ENCODE measurements at regions not wholly inside any gene's neighbourhood (a gene's known extent, or its start where the extent isn't known, plus 50 kb on each side); places are given as distances from the start of the nearest gene placed in this dataset.

DNA sequence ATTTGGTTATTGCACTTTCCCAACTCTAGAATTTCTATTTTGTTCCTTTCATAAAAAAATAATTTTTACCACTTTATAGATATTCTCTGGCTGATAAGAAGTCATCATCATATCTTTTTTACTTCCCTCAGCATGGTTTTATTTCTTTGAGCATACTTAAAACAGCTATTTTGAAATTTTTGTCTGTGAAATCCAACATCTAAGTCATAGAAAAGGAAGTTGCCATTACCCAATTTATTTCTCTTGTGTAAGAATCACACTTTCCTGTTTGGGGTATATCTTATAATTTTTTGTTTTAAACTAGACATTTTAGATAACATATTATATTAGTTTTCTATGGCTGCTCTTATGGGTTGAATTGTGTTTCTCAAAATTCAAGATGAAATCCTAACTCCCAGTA, 400.2 kb upstream of the OR4E1 start:
- Histone ChIP-seq H4K20me1 (ENCODE audit: insufficient read depth, low read length) (no peaks in the 10 kb centered on the region), H3K9ac (ENCODE audit: insufficient read depth, low read depth, low read length) (no peak overlapping the region), H2AFZ (ENCODE audit: low read length) (no peak overlapping the region), H3K36me3 (replicated peaks in 1 of 2; ENCODE audit: control insufficient read depth in 1 of 2, insufficient read depth in 2 of 2, low read length in 2 of 2) (no peaks in the 10 kb centered on the region), H3K4me1 (ENCODE audit: insufficient read depth, low read length) (no peaks in the 10 kb centered on the region), H3K9me3 (ENCODE audit: low read length) (no peaks in the 10 kb centered on the region), H3K27ac (ENCODE audit: extremely low read length, insufficient read depth, low read length) (no peak overlapping the region), H3K79me2 (ENCODE audit: insufficient read depth, low read length) (no peaks in the 10 kb centered on the region), H3K27me3 (ENCODE audit: control insufficient read depth in 1 of 2, insufficient read depth in 2 of 2, low read length in 2 of 2) (no peaks in the 10 kb centered on the region; a peak in 1 of 5 replicates), H3K4me2 (ENCODE audit: low read depth, low read length) (no peak overlapping the region), H3K4me3 (replicated peaks in 1 of 3; ENCODE audit: insufficient read depth in 1 of 3, low read depth in 2 of 3, low read length in 3 of 3) (no peak overlapping the region)
- FAIRE-seq: no peak
- CTCF ChIA-PET (ENCODE audit: low intra/inter-chr PET ratio, low total read pairs): no interaction called here
- BruUV-seq (replicated peaks): no TSS peak
- in situ Hi-C loops (cut with HindIII; ENCODE audit: extremely low pct_ligation_motif_present, low pct_unique_long_range_greater_than_20kb): no loop called here
- intact Hi-C loops (cut with micrococcal nuclease; ENCODE audit: unreplicated experiment): no loop called here
- ATAC-seq: no peak
- POLR2A ChIA-PET: no interaction called here
- TF ChIP-seq, protein P1, sequence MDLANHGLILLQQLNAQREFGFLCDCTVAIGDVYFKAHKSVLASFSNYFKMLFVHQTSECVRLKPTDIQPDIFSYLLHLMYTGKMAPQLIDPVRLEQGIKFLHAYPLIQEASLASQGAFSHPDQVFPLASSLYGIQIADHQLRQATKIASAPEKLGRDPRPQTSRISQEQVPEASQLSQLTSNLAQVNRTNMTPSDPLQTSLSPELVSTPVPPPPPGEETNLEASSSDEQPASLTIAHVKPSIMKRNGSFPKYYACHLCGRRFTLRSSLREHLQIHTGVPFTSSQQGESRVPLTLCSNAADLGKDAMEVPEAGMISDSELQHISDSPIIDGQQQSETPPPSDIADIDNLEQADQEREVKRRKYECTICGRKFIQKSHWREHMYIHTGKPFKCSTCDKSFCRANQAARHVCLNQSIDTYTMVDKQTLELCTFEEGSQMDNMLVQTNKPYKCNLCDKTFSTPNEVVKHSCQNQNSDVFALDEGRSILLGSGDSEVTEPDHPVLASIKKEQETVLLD (CRISPR knock-in tag; IDR thresholded peaks at IDR 0.05; ENCODE audit: low read depth): no peak
- no peak for DNase-seq (ENCODE audit: low spot score)

DNA sequence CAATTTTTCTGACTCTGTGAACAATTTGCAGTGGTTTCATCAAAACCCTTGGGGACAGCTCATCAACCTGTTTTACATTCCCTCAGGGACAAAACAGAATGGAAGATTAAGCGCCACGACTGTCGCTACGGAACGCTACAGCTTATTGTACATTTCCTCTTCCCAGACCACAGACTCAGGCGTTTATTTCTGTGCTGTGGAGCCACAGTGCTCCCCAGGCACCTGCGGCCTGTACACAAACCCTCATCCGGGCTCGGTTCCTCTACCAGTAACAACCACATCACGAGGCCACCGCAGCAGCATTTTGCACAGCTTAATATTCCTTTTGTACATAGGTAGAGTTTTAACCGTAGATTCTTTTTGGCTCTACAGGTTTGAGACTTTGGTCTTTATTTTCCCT, 397.4 kb upstream of the OR4E1 start:
- intact Hi-C loops (cut with micrococcal nuclease; ENCODE audit: unreplicated experiment): no loop called here
- TF ChIP-seq SETDB1 (CRISPR knock-in tag; IDR thresholded peaks at IDR 0.05; ENCODE audit: borderline replicate concordance): no peak
- TF ChIP-seq TAF1 (CRISPR knock-in tag; IDR thresholded peaks at IDR 0.05): no peak
- TF ChIP-seq, protein P2, sequence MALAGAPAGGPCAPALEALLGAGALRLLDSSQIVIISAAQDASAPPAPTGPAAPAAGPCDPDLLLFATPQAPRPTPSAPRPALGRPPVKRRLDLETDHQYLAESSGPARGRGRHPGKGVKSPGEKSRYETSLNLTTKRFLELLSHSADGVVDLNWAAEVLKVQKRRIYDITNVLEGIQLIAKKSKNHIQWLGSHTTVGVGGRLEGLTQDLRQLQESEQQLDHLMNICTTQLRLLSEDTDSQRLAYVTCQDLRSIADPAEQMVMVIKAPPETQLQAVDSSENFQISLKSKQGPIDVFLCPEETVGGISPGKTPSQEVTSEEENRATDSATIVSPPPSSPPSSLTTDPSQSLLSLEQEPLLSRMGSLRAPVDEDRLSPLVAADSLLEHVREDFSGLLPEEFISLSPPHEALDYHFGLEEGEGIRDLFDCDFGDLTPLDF (CRISPR knock-in tag; IDR thresholded peaks at IDR 0.05): no peak
- TF ChIP-seq ZHX1 (CRISPR knock-in tag; IDR thresholded peaks at IDR 0.05; ENCODE audit: low read depth): no peak
- CTCF ChIA-PET (ENCODE audit: low intra/inter-chr PET ratio, low total read pairs): no interaction called here
- H3K4me3 ChIP-seq (replicated peaks in 1 of 3; ENCODE audit: insufficient read depth in 1 of 3, low read depth in 2 of 3, low read length in 3 of 3): no peak overlapping the region
- no peaks in the 10 kb centered on the region; a peak in 1 of 5 replicates for H3K27me3 ChIP-seq (ENCODE audit: control insufficient read depth in 1 of 2, insufficient read depth in 2 of 2, low read length in 2 of 2)
- no peak overlapping the region for H2AFZ ChIP-seq (ENCODE audit: low read length)
- no peaks in the 10 kb centered on the region for H3K4me1 ChIP-seq (ENCODE audit: insufficient read depth, low read length)
- BruUV-seq (replicated peaks): no TSS peak
- peak; percentile 31; the same call in 2 of the 3 replicates for ATAC-seq
- in situ Hi-C loops (cut with HindIII; ENCODE audit: extremely low pct_ligation_motif_present, low pct_unique_long_range_greater_than_20kb): no loop called here
- 54% methylated on average over 12 of the region's 12 CpGs for WGBS (ENCODE audit: low lambda C conversion rate)
- no peak for FAIRE-seq
- no peaks in the 10 kb centered on the region for H3K9me3 ChIP-seq (ENCODE audit: low read length)
- no peak for DNase-seq (ENCODE audit: low spot score)
- no peak overlapping the region for H3K27ac ChIP-seq (ENCODE audit: extremely low read length, insufficient read depth, low read length)
- no peaks in the 10 kb centered on the region for H3K36me3 ChIP-seq (replicated peaks in 1 of 2; ENCODE audit: control insufficient read depth in 1 of 2, insufficient read depth in 2 of 2, low read length in 2 of 2)
- POLR2A ChIA-PET: no interaction called here
- H3K79me2 ChIP-seq (ENCODE audit: insufficient read depth, low read length): no peaks in the 10 kb centered on the region
- H4K20me1 ChIP-seq (ENCODE audit: insufficient read depth, low read length): no peaks in the 10 kb centered on the region
- no peak overlapping the region for H3K4me2 ChIP-seq (ENCODE audit: low read depth, low read length)
- H3K9ac ChIP-seq (ENCODE audit: insufficient read depth, low read depth, low read length): no peak overlapping the region

Measured in HepG2 (cell line).